ENCODE measurements at regions not wholly inside any gene's neighbourhood (a gene's known extent, or its start where the extent isn't known, plus 50 kb on each side); places are given as distances from the start of the nearest gene placed in this dataset.
"Not testable (repeated sequence)": the region's sequence is repeated elsewhere in the genome, so short reads cannot be mapped to it uniquely, and the experiment has no call there.

GRCh38 chr13:79887278-79887677 is 406.3 kb downstream of the NDFIP2 start:
- DNase-seq (ENCODE audit: low read depth in 2 of 3, low spot score in 2 of 3): not testable (repeated sequence)

GRCh38 chr13:79886601-79887000 is 405.6 kb downstream of the NDFIP2 start:
- no peak for DNase-seq (ENCODE audit: low read depth in 2 of 3, low spot score in 2 of 3)

GRCh38 chr13:79884890-79885289 is 403.9 kb downstream of the NDFIP2 start:
- no peak for DNase-seq (ENCODE audit: low read depth in 2 of 3, low spot score in 2 of 3)

- DNase-seq (ENCODE audit: low read depth in 2 of 3, low spot score in 2 of 3): no peak
These were observed 402.3 kb downstream of the NDFIP2 start for GRCh38 chr13:79883216-79883615.

- no peak for DNase-seq (ENCODE audit: low read depth in 2 of 3, low spot score in 2 of 3)
These were observed 399.9 kb downstream of the NDFIP2 start for GRCh38 chr13:79880818-79881217.

- DNase-seq (ENCODE audit: low read depth in 2 of 3, low spot score in 2 of 3): no peak
These were observed 393.7 kb downstream of the NDFIP2 start for GRCh38 chr13:79874396-79875360.

- no peak for DNase-seq (ENCODE audit: low read depth in 2 of 3, low spot score in 2 of 3)
These were observed 390.6 kb downstream of the NDFIP2 start for GRCh38 chr13:79871594-79871993.

- no peak for DNase-seq (ENCODE audit: low read depth in 2 of 3, low spot score in 2 of 3)
These were observed 389.8 kb downstream of the NDFIP2 start for GRCh38 chr13:79870766-79871165.

- no peak for DNase-seq (ENCODE audit: low read depth in 2 of 3, low spot score in 2 of 3)
These were observed 389.2 kb downstream of the NDFIP2 start for GRCh38 chr13:79870123-79870522.

- no peak for DNase-seq (ENCODE audit: low read depth in 2 of 3, low spot score in 2 of 3)
These were observed 388.4 kb downstream of the NDFIP2 start for GRCh38 chr13:79869326-79869725.

- DNase-seq (ENCODE audit: low read depth in 2 of 3, low spot score in 2 of 3): no peak
These were observed 386.3 kb downstream of the NDFIP2 start for GRCh38 chr13:79867254-79867653.

GRCh38 chr13:79866436-79866835 is 385.5 kb downstream of the NDFIP2 start:
- no peak for DNase-seq (ENCODE audit: low read depth in 2 of 3, low spot score in 2 of 3)

- DNase-seq (ENCODE audit: low read depth in 2 of 3, low spot score in 2 of 3): no peak
These were observed 381.6 kb downstream of the NDFIP2 start for GRCh38 chr13:79862515-79862914.

GRCh38 chr13:79861731-79862130 is 380.8 kb downstream of the NDFIP2 start:
- DNase-seq (ENCODE audit: low read depth in 2 of 3, low spot score in 2 of 3): no peak

- DNase-seq (ENCODE audit: low read depth in 2 of 3, low spot score in 2 of 3): no peak
These were observed 379.8 kb downstream of the NDFIP2 start for GRCh38 chr13:79860791-79861190.

- no peak for DNase-seq (ENCODE audit: low read depth in 2 of 3, low spot score in 2 of 3)
These were observed 378.8 kb downstream of the NDFIP2 start for GRCh38 chr13:79859756-79860155.

- no peak for DNase-seq (ENCODE audit: low read depth in 2 of 3, low spot score in 2 of 3)
These were observed 372.3 kb downstream of the NDFIP2 start for GRCh38 chr13:79853251-79853650.

- DNase-seq (ENCODE audit: low read depth in 2 of 3, low spot score in 2 of 3): no peak
These were observed 370.4 kb downstream of the NDFIP2 start for GRCh38 chr13:79851318-79851717.

- no peak for DNase-seq (ENCODE audit: low read depth in 2 of 3, low spot score in 2 of 3)
These were observed 367.1 kb downstream of the NDFIP2 start for GRCh38 chr13:79847882-79848592.

- DNase-seq (ENCODE audit: low read depth in 2 of 3, low spot score in 2 of 3): no peak
These were observed 365.4 kb downstream of the NDFIP2 start for GRCh38 chr13:79846386-79846785.

GRCh38 chr13:79837741-79838450 is 356.9 kb downstream of the NDFIP2 start:
- DNase-seq (ENCODE audit: low read depth in 2 of 3, low spot score in 2 of 3): no peak

- not testable (repeated sequence) for DNase-seq (ENCODE audit: low read depth in 2 of 3, low spot score in 2 of 3)
These were observed 355.2 kb downstream of the NDFIP2 start for GRCh38 chr13:79836121-79836520.

All from activated CD8-positive, alpha-beta memory T cell treated with anti-CD3 and anti-CD28 coated beads for 48 hours (primary cell).